K562 (cell line): ENCODE measurements at regions not wholly inside any gene's neighbourhood (a gene's known extent, or its start where the extent isn't known, plus 50 kb on each side); places are given as distances from the start of the nearest gene placed in this dataset.

ENCODE experiments used
- ARID2 ChIP-seq: fragments of 450-650 bp; IDR thresholded peaks from 2 replicates; pipeline ENCODE4 v1.6.1; 2017; ENCODE audit warnings: antibody characterized with exemption, mild to moderate bottlenecking
- CBX8 ChIP-seq: fragments of 200-600 bp; sonication (generic); IDR thresholded peaks from 2 replicates; pipeline ENCODE4 v1.6.1; 2012; ENCODE audit warnings: borderline replicate concordance, mixed run types, low read depth, mild to moderate bottlenecking, moderate library complexity, mixed read lengths, low read length, control low read depth, inconsistent platforms; ENCODE audit not compliant: poor library complexity, severe bottlenecking; ENCODE audit errors: extremely low read depth
- DMBX1 ChIP-seq: fragments of 250-450 bp; sonication (Bioruptor Pico); IDR thresholded peaks from 2 replicates; pipeline ENCODE4 v1.8.0; 2022; ENCODE audit warnings: inconsistent platforms, mild to moderate bottlenecking, moderate library complexity, borderline replicate concordance
- IRF2 ChIP-seq: sonication (generic); formaldehyde crosslinking; IDR thresholded peaks from 2 replicates; pipeline ENCODE4 v1.8.1; 2022; ENCODE audit warnings: mild to moderate bottlenecking, missing genetic modification reagents
- KDM1A ChIP-seq, 2 experiments: fragments of 450-650 bp; IDR thresholded peaks; 2 replicates each; pipeline ENCODE4 v1.6.1; 2016; ENCODE audit warnings: mild to moderate bottlenecking in 2 of 2
- L3MBTL2 ChIP-seq: fragments of 450-650 bp; IDR thresholded peaks from 2 replicates; pipeline ENCODE4 v1.6.1; 2016; ENCODE audit warnings: mild to moderate bottlenecking, moderate library complexity
- MYC ChIP-seq, 2 experiments: fragments of 250-450 bp in 1 of 2; sonication (Bioruptor Pico) in 1 of 2; IDR thresholded peaks; 2 replicates each; pipeline versions ENCODE4 v1.5.1 to v1.6.1; 2012 to 2021; ENCODE audit warnings: low read depth in 2 of 2, borderline replicate concordance in 1 of 2, improper control_type of control experiment in 1 of 2, low read length in 1 of 2, mild to moderate bottlenecking in 1 of 2, moderate library complexity in 1 of 2
- NFRKB ChIP-seq: fragments of 450-650 bp; IDR thresholded peaks from 2 replicates; pipeline ENCODE4 v1.6.1; 2016; ENCODE audit warnings: low read depth
- RBM15 ChIP-seq: fragments of 200-400 bp; formaldehyde crosslinking; IDR thresholded peaks from 2 replicates; pipeline ENCODE4 v1.6.1; 2018; ENCODE audit warnings: mild to moderate bottlenecking, low read length, moderate library complexity; ENCODE audit not compliant: insufficient read depth
- RBM34 ChIP-seq: fragments of 200-400 bp; formaldehyde crosslinking; IDR thresholded peaks from 2 replicates; pipeline ENCODE4 v1.6.1; 2018; ENCODE audit warnings: low read length, borderline replicate concordance; ENCODE audit not compliant: insufficient read depth
- SRSF7 ChIP-seq: fragments of 200-400 bp; formaldehyde crosslinking; optimal IDR thresholded peaks from 2 replicates; pipeline ENCODE3; 2017; ENCODE audit warnings: mild to moderate bottlenecking, low read depth, low read length
- U2AF2 ChIP-seq: fragments of 200-400 bp; formaldehyde crosslinking; optimal IDR thresholded peaks from 2 replicates; pipeline ENCODE3; 2017; ENCODE audit warnings: low read depth, mild to moderate bottlenecking, low read length

DNA sequence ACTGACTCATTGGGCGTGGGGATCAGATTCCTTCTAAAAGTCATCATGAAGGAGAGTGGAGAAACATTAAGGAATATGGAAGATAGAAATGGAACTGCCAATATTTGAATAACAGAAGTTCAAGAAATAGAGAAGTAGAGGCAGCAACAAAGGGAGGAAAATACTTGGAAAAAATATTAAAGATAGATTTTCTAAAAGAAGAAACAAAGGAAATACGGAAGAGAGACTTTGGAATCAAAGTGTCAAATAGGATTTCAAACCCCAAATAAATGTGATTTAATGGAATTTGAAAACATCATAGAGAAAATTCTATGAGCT is 605.1 kb upstream of the KLF4 start (continued):
- TF ChIP-seq NFRKB (peak; percentile 56; the same call in 1 of the 2 replicates), MYC (IDR thresholded peaks at IDR 0.05; ENCODE audit: low read depth, low read length) (no peak), MYC (CRISPR knock-in tag; IDR thresholded peaks at IDR 0.05; ENCODE audit: borderline replicate concordance, low read depth) (no peak), IRF2 (CRISPR knock-in tag) (no peak), KDM1A (IDR thresholded peaks at IDR 0.05) (no peak), U2AF2 (no peak), RBM15 (no peak), DMBX1 (CRISPR knock-in tag) (no peak), CBX8 (no peak), L3MBTL2 (no peak), ARID2 (no peak), SRSF7 (no peak), RBM34 (no peak)
